ENCODE measurements at regions not wholly inside any gene's neighbourhood (a gene's known extent, or its start where the extent isn't known, plus 50 kb on each side); places are given as distances from the start of the nearest gene placed in this dataset.

DNA sequence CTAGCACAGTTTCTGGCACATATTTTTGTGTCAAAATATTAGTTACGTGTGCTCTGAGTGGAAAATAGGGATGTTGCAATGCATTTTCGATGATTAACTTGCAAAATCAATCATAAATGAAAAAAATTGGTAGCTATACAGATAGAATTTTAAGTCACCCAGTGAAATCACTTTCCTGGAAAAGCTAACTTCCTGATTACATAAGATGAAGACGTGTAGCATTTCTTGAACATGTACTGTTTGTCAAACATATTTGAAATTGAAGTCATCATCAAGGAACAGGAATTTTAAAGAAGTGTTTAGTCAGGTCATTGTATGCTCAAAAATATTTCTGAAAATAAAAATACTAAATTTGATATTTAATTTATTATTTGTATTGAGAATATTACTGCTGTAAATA lies 977.7 kb downstream of the PLOD2 start:
- Histone ChIP-seq H3K27me3 (ENCODE audit: insufficient read depth) (no peaks in the 10 kb centered on the region), H2AFZ (no peak overlapping the region), H4K20me1 (replicated peaks; ENCODE audit: insufficient read depth) (no peaks in the 10 kb centered on the region), H3K4me1 (ENCODE audit: insufficient read depth) (peaks cover 19% of the 10 kb centered on the region; the same call in 1 of the 2 replicates), H3K36me3 (ENCODE audit: insufficient read depth) (no peaks in the 10 kb centered on the region), H3K27ac (ENCODE audit: low read depth) (no peak overlapping the region), H3K4me3 (no peak overlapping the region), H3K9me2 (ENCODE audit: insufficient read depth) (no peaks in the 10 kb centered on the region), H3F3A (replicated peaks; ENCODE audit: low read depth) (no peaks in the 10 kb centered on the region), H3K4me2 (no peak overlapping the region), H3K79me2 (replicated peaks; ENCODE audit: insufficient read depth) (no peaks in the 10 kb centered on the region)
- Mint-ChIP-seq H3K27me3 (ENCODE audit: insufficient read depth, low read depth, poor library complexity) (no peaks in the 10 kb centered on the region), H3K4me3 (no peak overlapping the region), H3K4me1 (peaks cover 16% of the 10 kb centered on the region; the same call in 2 of the 3 replicates), H3K9me3 (no peaks in the 10 kb centered on the region), H3K27ac (no peak overlapping the region), H3K36me3 (ENCODE audit: low read depth) (no peaks in the 10 kb centered on the region)
- ATAC-seq: no peak
- TF ChIP-seq CREB1 (CRISPR knock-in tag; IDR thresholded peaks at IDR 0.05; ENCODE audit: low read depth) (no peak), ETS1 (IDR thresholded peaks at IDR 0.05) (no peak), ZNF331 (CRISPR knock-in tag; IDR thresholded peaks at IDR 0.05; ENCODE audit: low read depth) (no peak), EZH2phosphoT487 (IDR thresholded peaks at IDR 0.05; ENCODE audit: unreplicated experiment) (no peak), STAT1 (IDR thresholded peaks at IDR 0.05; ENCODE audit: unreplicated experiment) (no peak), EZH2 (IDR thresholded peaks at IDR 0.05; ENCODE audit: low read depth, unreplicated experiment) (no peak), NANOG (IDR thresholded peaks at IDR 0.05; ENCODE audit: borderline replicate concordance) (no peak), JUNB (IDR thresholded peaks at IDR 0.05; ENCODE audit: unreplicated experiment) (no peak), POLR2AphosphoS5 (IDR thresholded peaks at IDR 0.05; ENCODE audit: low read depth) (no peak), CTCF (conservative IDR thresholded peaks at IDR 0.05; ENCODE audit: low read depth in 2 of 2) (no peak), ZNF114 (CRISPR knock-in tag; IDR thresholded peaks at IDR 0.05) (no peak)
- TF ChIP-seq, protein P1, sequence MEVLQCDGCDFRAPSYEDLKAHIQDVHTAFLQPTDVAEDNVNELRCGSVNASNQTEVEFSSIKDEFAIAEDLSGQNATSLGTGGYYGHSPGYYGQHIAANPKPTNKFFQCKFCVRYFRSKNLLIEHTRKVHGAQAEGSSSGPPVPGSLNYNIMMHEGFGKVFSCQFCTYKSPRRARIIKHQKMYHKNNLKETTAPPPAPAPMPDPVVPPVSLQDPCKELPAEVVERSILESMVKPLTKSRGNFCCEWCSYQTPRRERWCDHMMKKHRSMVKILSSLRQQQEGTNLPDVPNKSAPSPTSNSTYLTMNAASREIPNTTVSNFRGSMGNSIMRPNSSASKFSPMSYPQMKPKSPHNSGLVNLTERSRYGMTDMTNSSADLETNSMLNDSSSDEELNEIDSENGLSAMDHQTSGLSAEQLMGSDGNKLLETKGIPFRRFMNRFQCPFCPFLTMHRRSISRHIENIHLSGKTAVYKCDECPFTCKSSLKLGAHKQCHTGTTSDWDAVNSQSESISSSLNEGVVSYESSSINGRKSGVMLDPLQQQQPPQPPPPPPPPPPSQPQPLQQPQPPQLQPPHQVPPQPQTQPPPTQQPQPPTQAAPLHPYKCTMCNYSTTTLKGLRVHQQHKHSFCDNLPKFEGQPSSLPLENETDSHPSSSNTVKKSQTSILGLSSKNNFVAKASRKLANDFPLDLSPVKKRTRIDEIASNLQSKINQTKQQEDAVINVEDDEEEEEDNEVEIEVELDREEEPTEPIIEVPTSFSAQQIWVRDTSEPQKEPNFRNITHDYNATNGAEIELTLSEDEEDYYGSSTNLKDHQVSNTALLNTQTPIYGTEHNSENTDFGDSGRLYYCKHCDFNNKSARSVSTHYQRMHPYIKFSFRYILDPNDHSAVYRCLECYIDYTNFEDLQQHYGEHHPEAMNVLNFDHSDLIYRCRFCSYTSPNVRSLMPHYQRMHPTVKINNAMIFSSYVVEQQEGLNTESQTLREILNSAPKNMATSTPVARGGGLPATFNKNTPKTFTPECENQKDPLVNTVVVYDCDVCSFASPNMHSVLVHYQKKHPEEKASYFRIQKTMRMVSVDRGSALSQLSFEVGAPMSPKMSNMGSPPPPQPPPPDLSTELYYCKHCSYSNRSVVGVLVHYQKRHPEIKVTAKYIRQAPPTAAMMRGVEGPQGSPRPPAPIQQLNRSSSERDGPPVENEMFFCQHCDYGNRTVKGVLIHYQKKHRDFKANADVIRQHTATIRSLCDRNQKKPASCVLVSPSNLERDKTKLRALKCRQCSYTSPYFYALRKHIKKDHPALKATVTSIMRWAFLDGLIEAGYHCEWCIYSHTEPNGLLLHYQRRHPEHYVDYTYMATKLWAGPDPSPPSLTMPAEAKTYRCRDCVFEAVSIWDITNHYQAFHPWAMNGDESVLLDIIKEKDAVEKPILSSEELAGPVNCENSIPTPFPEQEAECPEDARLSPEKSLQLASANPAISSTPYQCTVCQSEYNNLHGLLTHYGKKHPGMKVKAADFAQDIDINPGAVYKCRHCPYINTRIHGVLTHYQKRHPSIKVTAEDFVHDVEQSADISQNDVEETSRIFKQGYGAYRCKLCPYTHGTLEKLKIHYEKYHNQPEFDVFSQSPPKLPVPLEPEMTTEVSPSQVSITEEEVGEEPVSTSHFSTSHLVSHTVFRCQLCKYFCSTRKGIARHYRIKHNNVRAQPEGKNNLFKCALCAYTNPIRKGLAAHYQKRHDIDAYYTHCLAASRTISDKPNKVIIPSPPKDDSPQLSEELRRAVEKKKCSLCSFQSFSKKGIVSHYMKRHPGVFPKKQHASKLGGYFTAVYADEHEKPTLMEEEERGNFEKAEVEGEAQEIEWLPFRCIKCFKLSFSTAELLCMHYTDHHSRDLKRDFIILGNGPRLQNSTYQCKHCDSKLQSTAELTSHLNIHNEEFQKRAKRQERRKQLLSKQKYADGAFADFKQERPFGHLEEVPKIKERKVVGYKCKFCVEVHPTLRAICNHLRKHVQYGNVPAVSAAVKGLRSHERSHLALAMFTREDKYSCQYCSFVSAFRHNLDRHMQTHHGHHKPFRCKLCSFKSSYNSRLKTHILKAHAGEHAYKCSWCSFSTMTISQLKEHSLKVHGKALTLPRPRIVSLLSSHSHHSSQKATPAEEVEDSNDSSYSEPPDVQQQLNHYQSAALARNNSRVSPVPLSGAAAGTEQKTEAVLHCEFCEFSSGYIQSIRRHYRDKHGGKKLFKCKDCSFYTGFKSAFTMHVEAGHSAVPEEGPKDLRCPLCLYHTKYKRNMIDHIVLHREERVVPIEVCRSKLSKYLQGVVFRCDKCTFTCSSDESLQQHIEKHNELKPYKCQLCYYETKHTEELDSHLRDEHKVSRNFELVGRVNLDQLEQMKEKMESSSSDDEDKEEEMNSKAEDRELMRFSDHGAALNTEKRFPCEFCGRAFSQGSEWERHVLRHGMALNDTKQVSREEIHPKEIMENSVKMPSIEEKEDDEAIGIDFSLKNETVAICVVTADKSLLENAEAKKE (CRISPR knock-in tag; IDR thresholded peaks at IDR 0.05): no peak
- TF ChIP-seq, protein P2, sequence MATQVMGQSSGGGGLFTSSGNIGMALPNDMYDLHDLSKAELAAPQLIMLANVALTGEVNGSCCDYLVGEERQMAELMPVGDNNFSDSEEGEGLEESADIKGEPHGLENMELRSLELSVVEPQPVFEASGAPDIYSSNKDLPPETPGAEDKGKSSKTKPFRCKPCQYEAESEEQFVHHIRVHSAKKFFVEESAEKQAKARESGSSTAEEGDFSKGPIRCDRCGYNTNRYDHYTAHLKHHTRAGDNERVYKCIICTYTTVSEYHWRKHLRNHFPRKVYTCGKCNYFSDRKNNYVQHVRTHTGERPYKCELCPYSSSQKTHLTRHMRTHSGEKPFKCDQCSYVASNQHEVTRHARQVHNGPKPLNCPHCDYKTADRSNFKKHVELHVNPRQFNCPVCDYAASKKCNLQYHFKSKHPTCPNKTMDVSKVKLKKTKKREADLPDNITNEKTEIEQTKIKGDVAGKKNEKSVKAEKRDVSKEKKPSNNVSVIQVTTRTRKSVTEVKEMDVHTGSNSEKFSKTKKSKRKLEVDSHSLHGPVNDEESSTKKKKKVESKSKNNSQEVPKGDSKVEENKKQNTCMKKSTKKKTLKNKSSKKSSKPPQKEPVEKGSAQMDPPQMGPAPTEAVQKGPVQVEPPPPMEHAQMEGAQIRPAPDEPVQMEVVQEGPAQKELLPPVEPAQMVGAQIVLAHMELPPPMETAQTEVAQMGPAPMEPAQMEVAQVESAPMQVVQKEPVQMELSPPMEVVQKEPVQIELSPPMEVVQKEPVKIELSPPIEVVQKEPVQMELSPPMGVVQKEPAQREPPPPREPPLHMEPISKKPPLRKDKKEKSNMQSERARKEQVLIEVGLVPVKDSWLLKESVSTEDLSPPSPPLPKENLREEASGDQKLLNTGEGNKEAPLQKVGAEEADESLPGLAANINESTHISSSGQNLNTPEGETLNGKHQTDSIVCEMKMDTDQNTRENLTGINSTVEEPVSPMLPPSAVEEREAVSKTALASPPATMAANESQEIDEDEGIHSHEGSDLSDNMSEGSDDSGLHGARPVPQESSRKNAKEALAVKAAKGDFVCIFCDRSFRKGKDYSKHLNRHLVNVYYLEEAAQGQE (IDR thresholded peaks at IDR 0.05; ENCODE audit: unreplicated experiment): no peak
- DNase-seq (ENCODE audit: low spot score): no peak
